ENCODE measurements at regions not wholly inside any gene's neighbourhood (a gene's known extent, or its start where the extent isn't known, plus 50 kb on each side); places are given as distances from the start of the nearest gene placed in this dataset.
"Not testable (repeated sequence)": the region's sequence is repeated elsewhere in the genome, so short reads cannot be mapped to it uniquely, and the experiment has no call there.

DNA sequence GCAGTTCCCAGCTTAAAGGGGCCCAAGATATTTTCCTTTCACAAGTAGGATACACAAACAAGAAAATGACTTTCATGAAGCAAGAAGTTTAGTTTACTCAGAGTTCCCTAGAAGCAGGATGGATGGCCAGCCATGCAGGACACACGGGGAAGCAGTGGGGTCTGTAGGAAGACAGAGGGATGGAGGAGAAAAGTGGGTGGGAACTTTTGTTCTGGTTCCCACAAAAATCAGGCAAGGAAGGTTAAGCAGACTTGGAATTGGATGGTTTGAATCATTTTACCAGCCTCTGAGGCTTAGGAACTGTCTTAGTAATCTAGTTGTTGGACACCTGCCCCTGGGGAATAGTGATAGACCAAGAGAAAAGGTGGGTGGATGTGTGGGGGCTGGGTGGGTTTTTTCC lies 263.3 kb upstream of the VSTM2A start:
- H4K20me1 ChIP-seq (ENCODE audit: insufficient read depth), result no peaks in the 10 kb centered on the region
- H3K9ac ChIP-seq, result no peak overlapping the region
- H3K36me3 ChIP-seq (ENCODE audit: insufficient read depth), result no peaks in the 10 kb centered on the region
- TF ChIP-seq, protein P1, sequence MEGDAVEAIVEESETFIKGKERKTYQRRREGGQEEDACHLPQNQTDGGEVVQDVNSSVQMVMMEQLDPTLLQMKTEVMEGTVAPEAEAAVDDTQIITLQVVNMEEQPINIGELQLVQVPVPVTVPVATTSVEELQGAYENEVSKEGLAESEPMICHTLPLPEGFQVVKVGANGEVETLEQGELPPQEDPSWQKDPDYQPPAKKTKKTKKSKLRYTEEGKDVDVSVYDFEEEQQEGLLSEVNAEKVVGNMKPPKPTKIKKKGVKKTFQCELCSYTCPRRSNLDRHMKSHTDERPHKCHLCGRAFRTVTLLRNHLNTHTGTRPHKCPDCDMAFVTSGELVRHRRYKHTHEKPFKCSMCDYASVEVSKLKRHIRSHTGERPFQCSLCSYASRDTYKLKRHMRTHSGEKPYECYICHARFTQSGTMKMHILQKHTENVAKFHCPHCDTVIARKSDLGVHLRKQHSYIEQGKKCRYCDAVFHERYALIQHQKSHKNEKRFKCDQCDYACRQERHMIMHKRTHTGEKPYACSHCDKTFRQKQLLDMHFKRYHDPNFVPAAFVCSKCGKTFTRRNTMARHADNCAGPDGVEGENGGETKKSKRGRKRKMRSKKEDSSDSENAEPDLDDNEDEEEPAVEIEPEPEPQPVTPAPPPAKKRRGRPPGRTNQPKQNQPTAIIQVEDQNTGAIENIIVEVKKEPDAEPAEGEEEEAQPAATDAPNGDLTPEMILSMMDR (conservative IDR thresholded peaks at IDR 0.05; ENCODE audit: low read depth, low read length), result no peak
- no peak overlapping the region for H3K4me3 ChIP-seq (IDR thresholded peaks at IDR 0.05; ENCODE audit: insufficient read depth, low read depth, low read length)
- H3K79me2 ChIP-seq (ENCODE audit: insufficient read depth, low read depth), result no peaks in the 10 kb centered on the region
- no peak overlapping the region for H2AFZ ChIP-seq (ENCODE audit: low read depth)
- no peak overlapping the region for H3K27ac ChIP-seq
- H3K27me3 ChIP-seq (ENCODE audit: insufficient read depth, low read depth), result no peaks in the 10 kb centered on the region
- no peak overlapping the region for H3K4me2 ChIP-seq
- H3K4me1 ChIP-seq (ENCODE audit: low read depth, poor library complexity, severe bottlenecking), result no peaks in the 10 kb centered on the region

DNA sequence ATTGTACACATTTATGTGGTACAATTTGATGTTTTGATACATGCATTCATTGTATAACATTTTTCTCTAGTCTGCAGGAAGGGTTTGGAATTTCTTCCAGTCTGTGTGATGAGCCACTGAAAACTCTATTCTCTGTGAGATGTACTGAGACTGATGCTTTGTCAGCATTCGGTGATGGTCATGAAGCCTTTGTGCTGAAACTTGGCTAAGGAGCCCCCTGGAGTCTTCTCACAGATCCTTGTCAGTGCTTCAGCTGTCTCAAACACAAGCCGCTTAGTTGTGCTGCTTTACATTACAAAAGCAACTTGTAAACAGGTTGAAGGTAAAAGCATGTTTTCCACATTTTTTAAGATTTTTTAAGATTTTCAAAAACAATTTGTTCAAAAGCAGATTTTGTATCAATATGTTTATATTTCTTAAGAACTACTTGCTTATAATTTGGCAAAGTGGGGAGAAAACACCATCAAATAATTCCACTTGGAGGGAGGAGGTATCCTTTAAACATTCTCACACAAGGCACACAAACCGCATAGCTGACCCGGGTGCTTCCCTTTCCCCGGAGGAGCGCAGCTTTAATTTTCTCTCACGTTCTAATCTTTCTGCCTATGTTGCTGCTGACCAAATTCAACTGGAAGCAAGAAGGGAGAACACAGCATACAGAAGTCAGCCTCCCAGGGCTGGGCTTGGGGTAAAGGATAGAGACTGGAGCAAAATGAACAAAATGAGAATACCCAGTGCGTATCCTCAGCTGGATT lies 249.8 kb upstream of the VSTM2A start:
- no peak overlapping the region for H3K9ac ChIP-seq
- H2AFZ ChIP-seq (ENCODE audit: low read depth), result no peak overlapping the region
- H3K27ac ChIP-seq, result no peak overlapping the region
- H3K27me3 ChIP-seq (ENCODE audit: insufficient read depth, low read depth), result no peaks in the 10 kb centered on the region
- no peaks in the 10 kb centered on the region for H3K36me3 ChIP-seq (ENCODE audit: insufficient read depth)
- no peak overlapping the region for H3K4me2 ChIP-seq
- H3K79me2 ChIP-seq (ENCODE audit: insufficient read depth, low read depth), result no peaks in the 10 kb centered on the region
- H4K20me1 ChIP-seq (ENCODE audit: insufficient read depth), result no peaks in the 10 kb centered on the region
- no peak overlapping the region for H3K4me3 ChIP-seq (IDR thresholded peaks at IDR 0.05; ENCODE audit: insufficient read depth, low read depth, low read length)
- TF ChIP-seq, protein P1 (conservative IDR thresholded peaks at IDR 0.05; ENCODE audit: low read depth, low read length), result no peak
- no peaks in the 10 kb centered on the region for H3K4me1 ChIP-seq (ENCODE audit: low read depth, poor library complexity, severe bottlenecking)

DNA sequence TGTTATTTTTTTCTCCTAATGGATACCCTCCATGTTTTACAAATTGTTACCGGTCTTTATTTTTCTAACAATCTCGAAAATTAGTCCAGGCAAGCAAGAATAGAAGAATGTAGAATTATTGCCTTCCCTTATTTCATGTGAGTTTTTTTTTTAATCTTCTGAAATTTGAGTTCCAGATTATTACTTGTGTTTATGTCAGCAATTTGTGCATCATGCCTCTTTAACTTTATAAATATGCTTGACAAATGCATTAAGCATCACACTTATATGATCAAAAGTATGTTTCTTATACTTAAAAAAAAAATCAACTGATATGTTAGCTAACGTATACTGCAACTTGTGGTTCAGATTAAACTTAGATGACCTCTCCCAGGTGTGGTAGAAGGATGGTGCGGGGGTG lies 242.7 kb upstream of the VSTM2A start:
- H3K27ac ChIP-seq, result no peak overlapping the region
- no peak overlapping the region for H3K4me2 ChIP-seq
- H3K27me3 ChIP-seq (ENCODE audit: insufficient read depth, low read depth), result no peaks in the 10 kb centered on the region
- H4K20me1 ChIP-seq (ENCODE audit: insufficient read depth), result no peaks in the 10 kb centered on the region
- no peaks in the 10 kb centered on the region for H3K4me1 ChIP-seq (ENCODE audit: low read depth, poor library complexity, severe bottlenecking)
- H2AFZ ChIP-seq (ENCODE audit: low read depth), result no peak overlapping the region
- H3K9ac ChIP-seq, result no peak overlapping the region
- H3K4me3 ChIP-seq (IDR thresholded peaks at IDR 0.05; ENCODE audit: insufficient read depth, low read depth, low read length), result no peak overlapping the region
- H3K36me3 ChIP-seq (ENCODE audit: insufficient read depth), result no peaks in the 10 kb centered on the region
- H3K79me2 ChIP-seq (ENCODE audit: insufficient read depth, low read depth), result no peaks in the 10 kb centered on the region
- TF ChIP-seq, protein P1 (conservative IDR thresholded peaks at IDR 0.05; ENCODE audit: low read depth, low read length), result no peak

DNA sequence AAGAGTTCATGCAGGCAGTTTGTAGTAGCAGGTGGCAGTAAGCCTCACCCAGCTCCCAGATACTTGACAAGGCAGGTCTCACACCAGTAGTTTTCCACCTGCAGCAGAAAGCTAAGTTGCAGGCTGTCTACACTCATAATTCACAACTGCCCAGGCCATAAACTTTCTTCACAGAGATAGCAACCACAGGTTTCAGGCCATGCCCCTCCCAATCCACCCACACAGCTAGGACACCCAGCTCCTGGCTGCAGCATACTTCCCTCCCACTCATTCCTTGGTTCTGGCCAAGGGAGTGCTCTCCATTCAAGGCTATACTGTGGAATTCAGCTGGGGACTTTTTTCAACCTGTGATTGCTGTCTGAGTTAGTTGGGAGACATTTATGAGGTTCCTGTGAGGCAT lies 226.2 kb upstream of the VSTM2A start:
- not testable (repeated sequence) for H2AFZ ChIP-seq (ENCODE audit: low read depth); H3K4me3 ChIP-seq (IDR thresholded peaks at IDR 0.05; ENCODE audit: insufficient read depth, low read depth, low read length); H4K20me1 ChIP-seq (ENCODE audit: insufficient read depth); H3K27me3 ChIP-seq (ENCODE audit: insufficient read depth, low read depth); H3K27ac ChIP-seq; H3K9ac ChIP-seq; H3K4me2 ChIP-seq; H3K79me2 ChIP-seq (ENCODE audit: insufficient read depth, low read depth); H3K36me3 ChIP-seq (ENCODE audit: insufficient read depth); H3K4me1 ChIP-seq (ENCODE audit: low read depth, poor library complexity, severe bottlenecking)

DNA sequence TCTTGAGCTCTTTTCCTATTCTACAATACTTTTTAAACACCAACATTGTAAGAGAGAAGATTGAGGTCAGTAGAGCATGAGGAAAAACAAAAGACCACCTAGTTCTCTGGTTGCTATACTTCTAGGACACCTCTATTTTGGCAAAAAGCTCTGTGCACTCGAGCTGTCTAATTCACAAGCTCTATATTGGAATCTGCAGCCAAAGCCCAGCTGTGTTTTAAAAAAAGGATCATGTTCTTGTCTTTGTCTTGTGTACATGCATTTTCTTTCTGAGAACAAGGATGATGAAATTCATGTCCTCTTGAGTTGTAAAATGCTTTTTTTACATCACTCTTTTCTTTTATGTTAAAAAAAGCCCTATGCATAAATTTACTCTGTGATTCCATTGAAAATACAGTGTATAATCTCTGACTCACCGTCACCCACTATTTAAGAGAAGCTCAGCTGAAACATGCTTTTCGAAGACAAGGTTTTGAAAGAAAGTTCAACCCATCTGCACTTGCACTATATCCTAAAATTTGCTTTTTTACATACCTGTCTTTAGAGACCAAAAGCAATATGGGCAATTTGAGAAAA lies 215.5 kb upstream of the VSTM2A start:
- TF ChIP-seq, protein P1 (conservative IDR thresholded peaks at IDR 0.05; ENCODE audit: low read depth, low read length), result no peak
- H3K4me1 ChIP-seq (ENCODE audit: low read depth, poor library complexity, severe bottlenecking), result no peaks in the 10 kb centered on the region
- no peaks in the 10 kb centered on the region for H3K79me2 ChIP-seq (ENCODE audit: insufficient read depth, low read depth)
- H3K9ac ChIP-seq, result no peak overlapping the region
- no peak overlapping the region for H3K4me2 ChIP-seq
- no peaks in the 10 kb centered on the region for H3K27me3 ChIP-seq (ENCODE audit: insufficient read depth, low read depth)
- H3K4me3 ChIP-seq (IDR thresholded peaks at IDR 0.05; ENCODE audit: insufficient read depth, low read depth, low read length), result no peak overlapping the region
- no peaks in the 10 kb centered on the region for H3K36me3 ChIP-seq (ENCODE audit: insufficient read depth)
- no peak overlapping the region for H2AFZ ChIP-seq (ENCODE audit: low read depth)
- no peaks in the 10 kb centered on the region for H4K20me1 ChIP-seq (ENCODE audit: insufficient read depth)
- no peak overlapping the region for H3K27ac ChIP-seq

Data from KMS-11 (cell line).